ENCODE measurements at regions not wholly inside any gene's neighbourhood (a gene's known extent, or its start where the extent isn't known, plus 50 kb on each side); places are given as distances from the start of the nearest gene placed in this dataset.

- TF ChIP-seq POLR2A (IDR thresholded peaks at IDR 0.05; ENCODE audit: low read length) (no peak), GATA1 (IDR thresholded peaks at IDR 0.05; ENCODE audit: low read depth, low read length) (no peak)
These were observed 395.6 kb downstream of the KLF12 start for GRCh38 chr13:73738626-73739025.
